K562 (cell line): ENCODE measurements at regions not wholly inside any gene's neighbourhood (a gene's known extent, or its start where the extent isn't known, plus 50 kb on each side); places are given as distances from the start of the nearest gene placed in this dataset.

ENCODE experiments used
- ATAC-seq: fragments of 200-7000 bp; cut with Tn5 transposase; 3 replicates; pipeline ENCODE4 v1.9.1; 2020; ENCODE audit warnings: moderate library complexity
- BruUV-seq: library from RNA; stranded (reverse); fragments of 400-500 nt; replicated peaks from 2 replicates; lab custom pipeline; 2021; lab: Mats Ljungman, UMichigan
- CTCF ChIA-PET: fragments of 300-600 bp; formaldehyde crosslinking; extraction: SDS; loops from one replicate; lab custom pipeline; 2021; ENCODE audit warnings: low intra/inter-chr PET ratio; lab: Yijun Ruan, JAX
- POLR2A ChIA-PET: fragments of 300-600, 350-650 bp; sonication (Branson Sonifier 250); formaldehyde crosslinking; extraction: SDS; loops from one replicate; lab custom pipeline; 2021; ENCODE audit warnings: antibody characterized with exemption, inconsistent platforms; lab: Yijun Ruan, JAX
- DNase-seq, 4 experiments: peaks; one replicate each; pipeline versions ENCODE4 v3.0.0 to v3.0.0-alpha.2; 2011 to 2018; ENCODE audit warnings: low spot score in 3 of 4, mixed read lengths in 3 of 4; ENCODE audit errors: extremely low read depth in 1 of 4
- FAIRE-seq: peaks from 2 replicates; lab custom pipeline; 2011; peaks lifted over from hg19 to GRCh38; lab: Jason Lieb, UNC
- H2AFZ ChIP-seq: 2 replicates; pipeline ENCODE4 v1.6.0; 2011; ENCODE audit warnings: low read depth, low read length, control low read depth, inconsistent platforms
- H3K27ac ChIP-seq: fragments of 200-600 bp; 3 replicates; pipeline ENCODE4 v1.8.0; 2011; ENCODE audit warnings: low read depth, mild to moderate bottlenecking, control low read depth, inconsistent platforms, low read length, moderate library complexity, mixed read lengths; ENCODE audit errors: extremely low read depth
- H3K27me3 ChIP-seq, 2 experiments: fragments of 300-600 bp in 1 of 2; 2 replicates in 1 of 2; 3 replicates in 1 of 2; pipeline versions ENCODE4 v1.6.0 to v1.8.0; 2011; ENCODE audit warnings: inconsistent platforms in 2 of 2, low read length in 2 of 2, mild to moderate bottlenecking in 1 of 2, mixed read lengths in 1 of 2, moderate library complexity in 1 of 2; ENCODE audit not compliant: control insufficient read depth in 2 of 2, insufficient read depth in 2 of 2
- H3K36me3 ChIP-seq: fragments of 300-600 bp; 3 replicates; pipeline ENCODE4 v1.8.0; 2011; ENCODE audit warnings: mild to moderate bottlenecking, low read length, inconsistent platforms; ENCODE audit not compliant: control insufficient read depth, insufficient read depth
- H3K4me1 ChIP-seq, 2 experiments: fragments of 200-600 bp in 1 of 2; replicated peaks in 1 of 2; 2 replicates in 1 of 2; 3 replicates in 1 of 2; pipeline versions ENCODE4 v1.5.1 to v1.8.0; 2011; ENCODE audit warnings: inconsistent platforms in 2 of 2, low read length in 2 of 2, mild to moderate bottlenecking in 1 of 2, mixed read lengths in 1 of 2, moderate library complexity in 1 of 2; ENCODE audit not compliant: control insufficient read depth in 2 of 2, insufficient read depth in 2 of 2
- H3K4me2 ChIP-seq: 2 replicates; pipeline ENCODE4 v1.6.1; 2011; ENCODE audit warnings: low read length, control low read depth, inconsistent platforms, mixed read lengths; ENCODE audit not compliant: insufficient read depth
- H3K4me3 ChIP-seq: fragments of 200-600 bp; sonication (generic), shearing (Covaris generic); 2 replicates; pipeline ENCODE4 v1.5.1; 2016; ENCODE audit warnings: control low read depth, inconsistent platforms
- H3K79me2 ChIP-seq: fragments of 200-600 bp; 3 replicates; pipeline ENCODE4 v1.8.0; 2011; ENCODE audit warnings: low read length, inconsistent platforms; ENCODE audit not compliant: control insufficient read depth, insufficient read depth
- H3K9ac ChIP-seq, 2 experiments: 2 replicates each; pipeline versions ENCODE4 v1.6.0 to v1.6.1; 2011; ENCODE audit warnings: low read depth in 2 of 2, low read length in 2 of 2, control low read depth in 1 of 2, inconsistent platforms in 1 of 2, mild to moderate bottlenecking in 1 of 2, mixed read lengths in 1 of 2; ENCODE audit not compliant: insufficient read depth in 1 of 2
- H3K9me1 ChIP-seq: one replicate; pipeline ENCODE4 v1.6.0; 2011; ENCODE audit warnings: inconsistent platforms, mild to moderate bottlenecking, low read length, moderate library complexity; ENCODE audit not compliant: control insufficient read depth, insufficient read depth
- H3K9me3 ChIP-seq: replicated peaks from 2 replicates; pipeline ENCODE4 v1.5.1; 2011; ENCODE audit warnings: low read depth, low read length, inconsistent platforms; ENCODE audit not compliant: control insufficient read depth, insufficient read depth
- H4K20me1 ChIP-seq: replicated peaks from 2 replicates; pipeline ENCODE4 v1.6.1; 2011; ENCODE audit warnings: low read length, inconsistent platforms, mixed read lengths; ENCODE audit not compliant: control insufficient read depth, insufficient read depth
- CC2D1A ChIP-seq: fragments of 450-650 bp; IDR thresholded peaks from 2 replicates; pipeline ENCODE4 v1.6.1; 2017; ENCODE audit warnings: mild to moderate bottlenecking
- CHD2 ChIP-seq: IDR thresholded peaks from 2 replicates; pipeline ENCODE4 v1.6.1; 2011; ENCODE audit warnings: low read depth, low read length
- DACH1 ChIP-seq: fragments of 450-650 bp; IDR thresholded peaks from 2 replicates; pipeline ENCODE4 v1.6.1; 2018; ENCODE audit not compliant: partially characterized antibody
- E4F1 ChIP-seq: fragments of 250-450 bp; sonication (Bioruptor Pico); IDR thresholded peaks from 2 replicates; pipeline ENCODE4 v1.5.0; 2021; ENCODE audit warnings: mild to moderate bottlenecking, borderline replicate concordance
- MECOM ChIP-seq: fragments of 250-450 bp; sonication (Bioruptor Pico); IDR thresholded peaks from 2 replicates; pipeline ENCODE4 v1.8.0; 2022; ENCODE audit warnings: inconsistent platforms
- MTA3 ChIP-seq: fragments of 450-650 bp; formaldehyde crosslinking; IDR thresholded peaks from 2 replicates; pipeline ENCODE4 v1.6.1; 2017; ENCODE audit warnings: mild to moderate bottlenecking, borderline replicate concordance
- MYBL2 ChIP-seq, 2 experiments: fragments of 450-650 bp in 1 of 2; sonication (generic) in 1 of 2; formaldehyde crosslinking in 1 of 2; IDR thresholded peaks; 2 replicates each; pipeline versions ENCODE4 v1.6.1 to v1.8.1; 2017 to 2022; ENCODE audit warnings: borderline replicate concordance in 1 of 2, inconsistent platforms in 1 of 2, low read depth in 1 of 2, mild to moderate bottlenecking in 1 of 2, missing genetic modification reagents in 1 of 2, moderate library complexity in 1 of 2
- NBN ChIP-seq: fragments of 450-650 bp; IDR thresholded peaks from 2 replicates; pipeline ENCODE4 v1.6.1; 2016; ENCODE audit warnings: low read depth, mild to moderate bottlenecking
- NR1H2 ChIP-seq: sonication (generic); formaldehyde crosslinking; IDR thresholded peaks from 2 replicates; pipeline ENCODE4 v1.4.0; 2020; ENCODE audit warnings: mild to moderate bottlenecking, missing genetic modification reagents
- PRMT5 ChIP-seq: sonication (generic); formaldehyde crosslinking; IDR thresholded peaks from 2 replicates; pipeline ENCODE4 v1.5.0; 2020; ENCODE audit warnings: missing genetic modification reagents
- RB1 ChIP-seq: fragments of 450-650 bp; IDR thresholded peaks from 2 replicates; pipeline ENCODE4 v1.6.1; 2017; ENCODE audit warnings: low read depth, mild to moderate bottlenecking
- RBM25 ChIP-seq: fragments of 200-400 bp; formaldehyde crosslinking; IDR thresholded peaks from 2 replicates; pipeline ENCODE4 v1.6.1; 2018; ENCODE audit warnings: low read length, low read depth, moderate library complexity; ENCODE audit not compliant: severe bottlenecking
- TGIF2 ChIP-seq: sonication (generic); formaldehyde crosslinking; IDR thresholded peaks from 2 replicates; pipeline ENCODE4 v1.8.1; 2022; ENCODE audit warnings: mild to moderate bottlenecking, missing genetic modification reagents, moderate library complexity
- ZKSCAN1 ChIP-seq: fragments of 150-350 bp; IDR thresholded peaks from 2 replicates; pipeline ENCODE4 v1.6.1; 2016; ENCODE audit warnings: low read depth, low read length
- ZNF707 ChIP-seq: fragments of 250-450 bp; sonication (Bioruptor Pico); conservative IDR thresholded peaks from 2 replicates; pipeline ENCODE4 v1.8.0; 2022; ENCODE audit warnings: inconsistent platforms, mild to moderate bottlenecking, moderate library complexity
- ZNF75A ChIP-seq: fragments of 450-650 bp; formaldehyde crosslinking; IDR thresholded peaks from 2 replicates; pipeline ENCODE4 v1.4.0; 2020; ENCODE audit warnings: mild to moderate bottlenecking
- WGBS: fragments of 100-300 bp; shearing (Covaris generic); methylation state at CpG from one replicate; pipeline ENCODE4 v1.1.6; 2016; ENCODE audit warnings: low coverage, mixed read lengths; ENCODE audit not compliant: insufficient coverage; ENCODE audit errors: missing lambda C conversion rate; 5-methylcytosine and 5-hydroxymethylcytosine counted together
- in situ Hi-C: fragments of 300-500 bp; cut with MboI; formaldehyde crosslinking; loops from 4 replicates; pipeline ENCODE4 v1.15.0; 2018; ENCODE audit warnings: inconsistent platforms, mixed read lengths
- intact Hi-C: fragments of 100-400 bp; cut with micrococcal nuclease; formaldehyde crosslinking; loops from 2 replicates; pipeline ENCODE4 v1.14.2; 2022

GRCh38 chr6:151731313-151731712 lies 76.2 kb upstream of the ESR1 start:
- Histone ChIP-seq H3K9me3 (no peaks in the 10 kb centered on the region), H3K4me1 (no peaks in the 10 kb centered on the region), H3K4me2 (no peak overlapping the region), H3K27me3 (no peaks in the 10 kb centered on the region), H4K20me1 (no peaks in the 10 kb centered on the region), H3K4me3 (no peak overlapping the region), H3K27ac (no peak overlapping the region), H2AFZ (no peak overlapping the region), H3K9ac (no peak overlapping the region), H3K9me1 (no peaks in the 10 kb centered on the region), H3K36me3 (no peaks in the 10 kb centered on the region), H3K79me2 (no peaks in the 10 kb centered on the region)
- FAIRE-seq (no peak), ATAC-seq (no peak), DNase-seq (no peak)
- in situ Hi-C loops (no loop called here), intact Hi-C loops (no loop called here)
- no TSS peak for BruUV-seq
- ChIA-PET POLR2A (interaction anchor here (0.6 kb wide), 1 partner anchor 118 kb away, joined by 3 read pairs; no protein-coding TSS in a partner anchor), CTCF (no interaction called here)
- WGBS: 0% methylated on average over 3 of the region's 3 CpGs
- TF ChIP-seq TGIF2 (CRISPR knock-in tag) (no peak), CC2D1A (no peak), CHD2 (no peak)

- Histone ChIP-seq H3K27me3 (no peaks in the 10 kb centered on the region), H3K4me1 (no peaks in the 10 kb centered on the region), H3K4me3 (no peak overlapping the region), H3K9me3 (no peaks in the 10 kb centered on the region), H3K9me1 (no peaks in the 10 kb centered on the region), H2AFZ (no peak overlapping the region), H3K27ac (no peak overlapping the region), H3K4me2 (no peak overlapping the region), H4K20me1 (no peaks in the 10 kb centered on the region), H3K79me2 (no peaks in the 10 kb centered on the region), H3K36me3 (no peaks in the 10 kb centered on the region), H3K9ac (no peak overlapping the region)
- in situ Hi-C loops (no loop called here), intact Hi-C loops (no loop called here)
- ChIA-PET POLR2A (no interaction called here), CTCF (no interaction called here)
- DNase-seq: no peak
- BruUV-seq: no TSS peak
- FAIRE-seq: no peak
- 2% methylated on average over 3 of the region's 3 CpGs for WGBS
- no peak for ATAC-seq
- TF ChIP-seq E4F1: no peak
- TF ChIP-seq RBM25: no peak
- TF ChIP-seq NR1H2 (CRISPR knock-in tag): no peak
- no peak for TF ChIP-seq NBN
- TF ChIP-seq DACH1: no peak
- no peak for TF ChIP-seq MYBL2 (IDR thresholded peaks at IDR 0.05; ENCODE audit: low read depth)
- no peak for TF ChIP-seq MYBL2 (CRISPR knock-in tag; IDR thresholded peaks at IDR 0.05; ENCODE audit: borderline replicate concordance)
- no peak for TF ChIP-seq ZNF75A (CRISPR knock-in tag)
- no peak for TF ChIP-seq PRMT5 (CRISPR knock-in tag)
- no peak for TF ChIP-seq ZNF707
- no peak for TF ChIP-seq RB1
- no peak for TF ChIP-seq ZKSCAN1
- no peak for TF ChIP-seq MTA3
- TF ChIP-seq MECOM (CRISPR knock-in tag): no peak
Observed at GRCh38 chr6:151733680-151734320, 73.7 kb upstream of the ESR1 start.
